Coronary artery (tissue), 2 donors: ENCODE measurements at regions not wholly inside any gene's neighbourhood (a gene's known extent, or its start where the extent isn't known, plus 50 kb on each side); places are given as distances from the start of the nearest gene placed in this dataset.

Experiments used
- DNase-seq: peaks from one replicate; pipeline ENCODE4 v3.0.0-alpha.2; 2017; ENCODE audit warnings: low spot score
- H3K27ac ChIP-seq, 2 donors: fragments of 200-600 bp; sonication (generic); one replicate each; pipeline ENCODE4 v1.5.1; 2016 to 2019
- H3K4me3 ChIP-seq: fragments of 200-600 bp; sonication (generic); 2 replicates; pipeline ENCODE4 v1.5.1; 2016; ENCODE audit warnings: mild to moderate bottlenecking, moderate library complexity
- TF ChIP-seq, protein P1 (sequence below): fragments of 200-600 bp; sonication (generic); IDR thresholded peaks from one replicate; pipeline ENCODE4 v1.5.1; 2019; ENCODE audit warnings: antibody characterized with exemption

DNA sequence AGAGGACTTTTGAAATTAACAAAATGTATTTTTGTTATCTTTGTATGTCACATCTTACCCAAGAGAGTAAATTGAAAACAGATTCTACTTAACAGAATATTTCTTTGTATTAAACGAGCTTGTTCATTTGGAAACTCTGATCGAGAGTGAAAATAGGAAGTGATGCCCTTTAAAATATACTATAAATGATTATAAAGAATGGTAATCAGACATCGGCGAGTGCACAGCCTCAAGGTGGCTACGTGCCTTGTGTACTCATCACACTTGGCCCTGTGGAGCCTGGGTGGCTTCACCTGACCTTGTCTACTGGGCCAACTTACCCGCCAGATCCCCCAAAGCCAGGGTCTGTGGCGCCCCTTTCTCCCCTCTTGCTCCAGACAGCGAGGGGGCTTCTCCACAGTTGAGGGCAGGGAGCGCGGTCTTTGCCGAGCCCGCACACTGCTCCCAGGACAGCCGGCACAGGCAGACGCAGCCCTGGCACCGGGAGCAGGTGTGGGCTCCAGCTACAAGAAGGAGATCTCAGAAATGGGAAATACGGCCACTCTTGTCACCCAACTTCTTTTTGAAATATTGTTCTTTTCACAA is 243.2 kb downstream of the CEMIP2 start:
- no peak for DNase-seq
- Histone ChIP-seq H3K27ac (no peak overlapping the region), H3K4me3 (no peak overlapping the region)
- TF ChIP-seq, protein P1, sequence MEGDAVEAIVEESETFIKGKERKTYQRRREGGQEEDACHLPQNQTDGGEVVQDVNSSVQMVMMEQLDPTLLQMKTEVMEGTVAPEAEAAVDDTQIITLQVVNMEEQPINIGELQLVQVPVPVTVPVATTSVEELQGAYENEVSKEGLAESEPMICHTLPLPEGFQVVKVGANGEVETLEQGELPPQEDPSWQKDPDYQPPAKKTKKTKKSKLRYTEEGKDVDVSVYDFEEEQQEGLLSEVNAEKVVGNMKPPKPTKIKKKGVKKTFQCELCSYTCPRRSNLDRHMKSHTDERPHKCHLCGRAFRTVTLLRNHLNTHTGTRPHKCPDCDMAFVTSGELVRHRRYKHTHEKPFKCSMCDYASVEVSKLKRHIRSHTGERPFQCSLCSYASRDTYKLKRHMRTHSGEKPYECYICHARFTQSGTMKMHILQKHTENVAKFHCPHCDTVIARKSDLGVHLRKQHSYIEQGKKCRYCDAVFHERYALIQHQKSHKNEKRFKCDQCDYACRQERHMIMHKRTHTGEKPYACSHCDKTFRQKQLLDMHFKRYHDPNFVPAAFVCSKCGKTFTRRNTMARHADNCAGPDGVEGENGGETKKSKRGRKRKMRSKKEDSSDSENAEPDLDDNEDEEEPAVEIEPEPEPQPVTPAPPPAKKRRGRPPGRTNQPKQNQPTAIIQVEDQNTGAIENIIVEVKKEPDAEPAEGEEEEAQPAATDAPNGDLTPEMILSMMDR: no peak

DNA sequence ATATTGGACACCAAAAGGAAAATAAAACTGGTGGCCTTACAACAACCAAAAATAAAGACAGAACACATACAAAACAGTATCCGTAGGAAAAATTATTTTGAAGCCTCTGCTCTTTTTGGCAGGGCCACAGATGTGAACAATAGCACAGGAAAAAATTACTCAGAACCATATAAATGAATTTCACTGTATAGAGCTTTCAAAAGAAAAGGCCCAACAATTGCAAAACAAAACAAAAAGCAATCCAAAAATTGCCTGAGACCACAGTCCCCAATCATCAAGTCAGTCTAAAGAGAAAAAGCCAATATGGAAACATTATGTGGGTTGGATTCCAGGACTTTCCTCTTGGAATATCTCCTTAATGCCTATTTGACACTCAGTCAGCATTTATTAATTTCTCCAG is 243.8 kb downstream of the CEMIP2 start:
- H3K4me3 ChIP-seq: no peak overlapping the region
- H3K27ac ChIP-seq: no peak overlapping the region
- no peak for DNase-seq
- TF ChIP-seq, protein P1: no peak

DNA sequence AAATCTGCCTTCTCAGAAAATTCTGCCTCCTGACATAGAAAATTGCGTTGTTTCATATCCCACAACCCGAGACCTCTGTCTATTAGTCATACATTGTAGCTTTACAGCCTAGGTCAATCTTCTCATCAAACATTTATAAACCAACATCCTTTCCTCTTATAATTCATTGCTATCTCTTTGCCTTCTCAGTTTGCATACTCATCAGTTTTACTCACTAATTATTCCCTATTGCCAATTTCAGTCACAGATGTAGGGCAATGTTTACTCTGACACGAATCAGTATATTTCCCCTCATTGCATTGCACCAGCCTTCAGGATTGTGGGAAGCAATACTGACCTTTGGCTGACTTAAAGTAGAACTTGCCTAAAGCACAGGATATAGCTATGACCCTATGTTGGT is 247.2 kb downstream of the CEMIP2 start:
- no peak overlapping the region for H3K27ac ChIP-seq
- TF ChIP-seq, protein P1: no peak
- no peak overlapping the region for H3K4me3 ChIP-seq
- DNase-seq: no peak

DNA sequence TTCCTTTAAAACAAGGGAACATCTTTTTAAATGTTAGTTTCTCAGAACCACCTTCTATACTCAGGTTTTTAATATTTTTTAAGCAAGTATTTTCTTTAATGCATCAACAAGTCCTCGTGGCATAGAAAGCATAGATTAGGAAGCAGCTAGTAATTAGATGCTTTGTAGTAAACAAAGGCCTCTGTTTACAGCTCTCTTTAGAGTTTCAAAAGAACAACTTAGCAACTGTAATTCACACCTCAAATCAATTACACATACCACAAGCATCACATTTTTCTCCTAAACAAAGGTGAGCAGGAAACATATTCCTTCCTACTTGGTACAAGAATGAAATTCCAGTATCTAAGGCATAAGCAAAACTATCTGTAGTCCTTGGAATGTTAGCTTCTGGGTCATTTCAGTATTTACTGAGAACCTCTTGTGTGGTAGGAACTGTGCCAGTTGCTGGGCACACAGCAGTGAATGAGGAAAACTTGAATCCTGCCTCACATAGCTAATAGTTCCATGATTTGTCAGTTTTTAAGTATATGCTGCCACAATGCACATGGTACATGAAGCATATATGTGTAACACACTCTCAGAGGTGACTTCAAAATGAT is 249.1 kb downstream of the CEMIP2 start:
- DNase-seq: no peak
- TF ChIP-seq, protein P1: no peak
- H3K4me3 ChIP-seq: no peak overlapping the region
- no peak overlapping the region for H3K27ac ChIP-seq

DNA sequence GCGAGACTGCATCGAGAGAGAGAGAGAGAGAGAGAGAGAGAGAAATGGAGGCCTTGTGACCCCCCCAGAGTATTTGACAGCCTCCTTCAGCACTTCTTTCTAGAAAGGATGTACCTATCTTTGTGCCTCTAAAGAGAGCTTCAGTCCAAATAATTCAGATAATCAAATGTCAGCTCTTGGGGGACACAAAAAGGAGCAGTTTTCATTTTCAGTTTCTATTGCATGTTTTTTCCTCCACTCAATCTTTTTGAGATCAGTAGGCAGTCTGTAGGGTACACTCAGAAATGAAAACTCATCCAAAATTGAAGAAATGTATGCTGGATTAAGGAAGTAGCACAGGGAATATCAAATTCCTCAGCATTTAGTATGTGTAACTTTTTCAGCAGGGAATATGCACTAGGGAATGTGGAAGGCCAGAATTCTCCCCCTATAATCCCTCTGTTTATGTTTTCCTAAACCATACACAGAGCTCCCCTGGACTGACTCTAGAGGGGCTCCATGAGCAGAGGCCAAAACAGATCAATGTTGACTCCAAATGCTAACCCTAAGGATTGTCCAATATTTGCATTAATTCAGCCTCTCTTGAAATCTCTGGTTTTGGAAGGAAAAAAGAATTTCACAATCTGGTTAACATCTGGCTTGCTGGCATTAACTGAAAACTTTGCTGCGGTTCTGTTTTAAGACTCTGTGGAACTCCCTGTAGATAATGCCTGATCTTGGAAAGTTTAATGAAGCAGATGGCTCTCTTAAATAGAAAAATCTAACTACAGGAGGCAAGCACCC is 250.1 kb downstream of the CEMIP2 start:
- Histone ChIP-seq H3K27ac (no peak overlapping the region), H3K4me3 (no peak overlapping the region)
- TF ChIP-seq, protein P1: no peak
- DNase-seq: no peak

DNA sequence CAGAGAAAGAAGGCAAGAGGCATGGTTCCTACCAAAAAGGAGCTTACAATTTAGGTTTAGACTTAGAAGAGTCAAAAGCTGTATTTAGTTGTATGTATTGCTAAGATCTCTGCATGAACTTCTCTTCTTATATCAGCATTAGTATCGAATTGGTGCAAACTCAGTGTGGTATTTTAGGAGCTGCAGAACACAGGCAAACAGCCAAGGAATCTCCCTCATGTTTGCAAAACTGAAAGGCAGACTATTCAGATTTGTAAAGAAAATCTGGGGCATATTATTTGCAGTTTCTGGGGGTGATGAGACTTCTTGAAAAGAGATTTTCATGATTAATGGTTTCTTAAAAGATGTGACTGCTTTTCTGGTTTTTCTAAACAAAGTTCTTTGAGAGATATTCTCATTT is 252.7 kb downstream of the CEMIP2 start:
- TF ChIP-seq, protein P1: no peak
- no peak overlapping the region for H3K4me3 ChIP-seq
- no peak for DNase-seq
- H3K27ac ChIP-seq: no peak overlapping the region
